ENCODE measurements at regions not wholly inside any gene's neighbourhood (a gene's known extent, or its start where the extent isn't known, plus 50 kb on each side); places are given as distances from the start of the nearest gene placed in this dataset.

DNA sequence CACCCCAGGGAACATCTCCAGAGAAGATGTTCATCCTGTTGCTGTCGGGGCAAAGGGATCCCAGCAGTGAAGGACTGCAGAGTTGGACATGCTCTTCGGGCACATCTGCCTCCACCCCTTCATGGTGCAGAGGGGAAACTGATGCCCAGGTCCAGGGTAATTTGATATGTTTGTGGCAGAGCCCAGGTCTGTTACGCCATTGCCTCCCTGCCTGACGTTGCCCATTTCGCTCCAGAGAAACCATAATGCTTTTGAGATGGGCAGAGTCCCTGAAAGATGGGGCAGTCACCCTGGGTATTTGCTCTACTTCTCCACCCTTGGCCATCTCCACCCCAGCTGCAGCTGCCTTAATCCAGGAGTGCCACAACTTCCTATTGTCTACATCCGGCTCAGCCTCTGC lies 290.4 kb upstream of the POU3F1 start:
- Histone ChIP-seq H3K4me1 (ENCODE audit: control insufficient read depth, extremely low read depth, insufficient read depth, low read length) (no peaks in the 10 kb centered on the region), H3K9me3 (replicated peaks; ENCODE audit: control insufficient read depth, insufficient read depth, low read length) (no peaks in the 10 kb centered on the region), H4K20me1 (replicated peaks; ENCODE audit: control insufficient read depth, extremely low read depth, insufficient read depth, low read length) (no peaks in the 10 kb centered on the region), H3K4me2 (ENCODE audit: insufficient read depth, low read length) (no peak overlapping the region), H2AFZ (ENCODE audit: low read depth, low read length) (no peak overlapping the region), H3K9me1 (replicated peaks; ENCODE audit: control insufficient read depth, extremely low read depth, insufficient read depth, low read length) (no peaks in the 10 kb centered on the region), H3K9ac (replicated peaks; ENCODE audit: extremely low read depth, insufficient read depth, low read length) (no peak overlapping the region), H3K27ac (ENCODE audit: insufficient read depth, low read depth, low read length) (no peak overlapping the region), H3K4me3 (replicated peaks in 1 of 3; ENCODE audit: insufficient read depth in 1 of 3, low read depth in 1 of 3, low read length in 3 of 3) (no peak overlapping the region), H3K36me3 (ENCODE audit: control insufficient read depth in 2 of 2, extremely low read depth in 1 of 2, insufficient read depth in 2 of 2, low read length in 2 of 2) (no peaks in the 10 kb centered on the region), H3K79me2 (ENCODE audit: control insufficient read depth, insufficient read depth, low read length) (no peaks in the 10 kb centered on the region), H3K27me3 (ENCODE audit: control insufficient read depth in 2 of 2, insufficient read depth in 2 of 2, low read length in 2 of 2) (no peaks in the 10 kb centered on the region)
- BruUV-seq (replicated peaks), result no TSS peak
- CTCF ChIA-PET, result no interaction called here
- POLR2A ChIA-PET, result no interaction called here
- FAIRE-seq (no peak), DNase-seq (ENCODE audit: low read depth, low spot score) (no peak)
- TF ChIP-seq GATA2 (IDR thresholded peaks at IDR 0.05; ENCODE audit: insufficient read depth, insufficient read length, low read depth, low read length) (no peak), FOS (IDR thresholded peaks at IDR 0.05; ENCODE audit: borderline replicate concordance, insufficient read depth, low read length) (no peak), POLR2AphosphoS5 (IDR thresholded peaks at IDR 0.05; ENCODE audit: insufficient read depth, low read depth, low read length) (no peak), POLR2A (IDR thresholded peaks at IDR 0.05; ENCODE audit: low read depth, low read length) (no peak), MYC (IDR thresholded peaks at IDR 0.05; ENCODE audit: low read depth, low read length) (no peak), JUN (IDR thresholded peaks at IDR 0.05; ENCODE audit: borderline replicate concordance, insufficient read depth, insufficient read length, low read depth) (no peak), MAX (IDR thresholded peaks at IDR 0.05; ENCODE audit: insufficient read depth, insufficient read length) (no peak), EZH2 (IDR thresholded peaks at IDR 0.05; ENCODE audit: borderline replicate concordance, low read depth, low read length, severe bottlenecking) (no peak), CTCF (IDR thresholded peaks at IDR 0.05; ENCODE audit: extremely low read depth in 1 of 2, insufficient read depth in 1 of 2, low read depth in 1 of 2, low read length in 2 of 2) (no peak)
- intact Hi-C loops (cut with micrococcal nuclease), result no loop called here
- dilution Hi-C loops (cut with MboI; ENCODE audit: extremely low pct_ligation_motif_present, low sequenced_read_pairs), result no loop called here
